Fibroblast of the conjunctiva (primary cell): ENCODE measurements at regions not wholly inside any gene's neighbourhood (a gene's known extent, or its start where the extent isn't known, plus 50 kb on each side); places are given as distances from the start of the nearest gene placed in this dataset.

Experiments used
- DNase-seq: peaks from one replicate; pipeline ENCODE4 v3.0.0-alpha.2; 2010; ENCODE audit warnings: low read depth

GRCh38 chr7:52146871-52147634, 830.4 kb upstream of the COBL start:
- DNase-seq, result no peak

GRCh38 chr7:52143219-52143618, 826.6 kb upstream of the COBL start:
- DNase-seq, result no peak

- DNase-seq, result no peak
Observed at GRCh38 chr7:52140851-52141250, 824.2 kb upstream of the COBL start.

- no peak for DNase-seq
Observed at GRCh38 chr7:52135403-52135802, 818.8 kb upstream of the COBL start.

GRCh38 chr7:52129278-52129677, 812.7 kb upstream of the COBL start:
- DNase-seq, result no peak

- no peak for DNase-seq
Observed at GRCh38 chr7:52120912-52121311, 804.3 kb upstream of the COBL start.

- DNase-seq, result no peak
Observed at GRCh38 chr7:52119537-52119936, 802.9 kb upstream of the COBL start.

GRCh38 chr7:52114509-52114908, 797.9 kb upstream of the COBL start:
- no peak for DNase-seq

- no peak for DNase-seq
Observed at GRCh38 chr7:52114056-52114455, 797.4 kb upstream of the COBL start.

GRCh38 chr7:52107355-52107754, 790.7 kb upstream of the COBL start:
- no peak for DNase-seq

- DNase-seq, result no peak
Observed at GRCh38 chr7:52095861-52096260, 779.3 kb upstream of the COBL start.

- DNase-seq, result no peak
Observed at GRCh38 chr7:52091996-52092395, 775.4 kb upstream of the COBL start.

- DNase-seq, result no peak
Observed at GRCh38 chr7:52091101-52091500, 774.5 kb upstream of the COBL start.

GRCh38 chr7:52088008-52088901, 771.6 kb upstream of the COBL start:
- DNase-seq, result no peak

GRCh38 chr7:52085610-52086009, 769.0 kb upstream of the COBL start:
- DNase-seq, result no peak

GRCh38 chr7:52080493-52080892, 763.9 kb upstream of the COBL start:
- no peak for DNase-seq

GRCh38 chr7:52079726-52080125, 763.1 kb upstream of the COBL start:
- no peak for DNase-seq

- no peak for DNase-seq
Observed at GRCh38 chr7:52077571-52077970, 761.0 kb upstream of the COBL start.

- no peak for DNase-seq
Observed at GRCh38 chr7:52074912-52075311, 758.3 kb upstream of the COBL start.

- DNase-seq, result no peak
Observed at GRCh38 chr7:52074071-52074470, 757.5 kb upstream of the COBL start.

GRCh38 chr7:52071744-52072143, 755.1 kb upstream of the COBL start:
- DNase-seq, result no peak

- no peak for DNase-seq
Observed at GRCh38 chr7:52064493-52064892, 747.9 kb upstream of the COBL start.

- no peak for DNase-seq
Observed at GRCh38 chr7:52061666-52062065, 745.1 kb upstream of the COBL start.
